ENCODE measurements at regions not wholly inside any gene's neighbourhood (a gene's known extent, or its start where the extent isn't known, plus 50 kb on each side); places are given as distances from the start of the nearest gene placed in this dataset.
"Not testable (repeated sequence)": the region's sequence is repeated elsewhere in the genome, so short reads cannot be mapped to it uniquely, and the experiment has no call there.

DNA sequence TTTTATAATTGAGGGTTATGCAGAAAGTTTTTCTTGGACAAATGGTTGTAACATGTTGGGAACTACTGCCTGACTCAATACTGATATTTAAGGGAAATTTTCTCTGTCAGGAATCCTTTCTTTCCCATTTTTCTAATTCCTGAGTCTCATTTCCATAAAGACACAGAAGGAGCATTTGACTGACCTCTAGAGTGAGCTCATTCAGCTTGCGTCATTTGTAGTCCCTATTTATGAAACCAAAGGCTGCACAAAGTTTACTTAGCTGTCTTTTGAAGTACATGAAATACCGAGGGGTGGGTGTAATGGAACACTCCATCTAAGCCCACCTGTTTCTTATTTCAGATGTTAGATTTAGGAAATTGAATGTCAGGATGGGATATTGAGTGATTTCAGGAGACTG, 359.5 kb upstream of the C11orf87 start:
- TF ChIP-seq EP300 (IDR thresholded peaks at IDR 0.05; ENCODE audit: low read depth) (no peak), POLR2AphosphoS5 (IDR thresholded peaks at IDR 0.05) (no peak)
- TF ChIP-seq, protein P1, sequence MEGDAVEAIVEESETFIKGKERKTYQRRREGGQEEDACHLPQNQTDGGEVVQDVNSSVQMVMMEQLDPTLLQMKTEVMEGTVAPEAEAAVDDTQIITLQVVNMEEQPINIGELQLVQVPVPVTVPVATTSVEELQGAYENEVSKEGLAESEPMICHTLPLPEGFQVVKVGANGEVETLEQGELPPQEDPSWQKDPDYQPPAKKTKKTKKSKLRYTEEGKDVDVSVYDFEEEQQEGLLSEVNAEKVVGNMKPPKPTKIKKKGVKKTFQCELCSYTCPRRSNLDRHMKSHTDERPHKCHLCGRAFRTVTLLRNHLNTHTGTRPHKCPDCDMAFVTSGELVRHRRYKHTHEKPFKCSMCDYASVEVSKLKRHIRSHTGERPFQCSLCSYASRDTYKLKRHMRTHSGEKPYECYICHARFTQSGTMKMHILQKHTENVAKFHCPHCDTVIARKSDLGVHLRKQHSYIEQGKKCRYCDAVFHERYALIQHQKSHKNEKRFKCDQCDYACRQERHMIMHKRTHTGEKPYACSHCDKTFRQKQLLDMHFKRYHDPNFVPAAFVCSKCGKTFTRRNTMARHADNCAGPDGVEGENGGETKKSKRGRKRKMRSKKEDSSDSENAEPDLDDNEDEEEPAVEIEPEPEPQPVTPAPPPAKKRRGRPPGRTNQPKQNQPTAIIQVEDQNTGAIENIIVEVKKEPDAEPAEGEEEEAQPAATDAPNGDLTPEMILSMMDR (IDR thresholded peaks at IDR 0.05) = no peak
- 44 to 58% methylated on average over 2 of the region's 2 CpGs for WGBS, 2 donors (ENCODE audit: low coverage in 1 of 2)
- H3K9me3 ChIP-seq = no peaks in the 10 kb centered on the region
- intact Hi-C loops (cut with DNase I; ENCODE audit: low total_unique reads) (no loop called here), in situ Hi-C loops (cut with MboI; ENCODE audit: low pct_ligation_motif_present in 1 of 4, low pct_unique_long_range_greater_than_20kb in 1 of 4, low sequenced_read_pairs in 3 of 4) (no loop called here)
- H3K4me3 ChIP-seq = no peak overlapping the region
- H3K27ac ChIP-seq = no peak overlapping the region
- no peaks in the 10 kb centered on the region for H3K27me3 ChIP-seq
- no peaks in the 10 kb centered on the region for H3K4me1 ChIP-seq
- no peaks in the 10 kb centered on the region for H3K36me3 ChIP-seq
- no peak for DNase-seq

GRCh38 chr11:109062871-109063270, 359.1 kb upstream of the C11orf87 start:
- no peaks in the 10 kb centered on the region for H3K9me3 ChIP-seq
- H3K4me1 ChIP-seq = no peaks in the 10 kb centered on the region
- TF ChIP-seq POLR2AphosphoS5 (IDR thresholded peaks at IDR 0.05) (no peak), POLR2A (IDR thresholded peaks at IDR 0.05) (no peak), EP300 (IDR thresholded peaks at IDR 0.05; ENCODE audit: low read depth) (no peak)
- TF ChIP-seq, protein P1 (IDR thresholded peaks at IDR 0.05) = no peak
- WGBS, 2 donors (ENCODE audit: low coverage in 1 of 2) = 56 to 62% methylated on average over 2 of the region's 2 CpGs
- no peak overlapping the region for H3K27ac ChIP-seq
- H3K36me3 ChIP-seq = no peaks in the 10 kb centered on the region
- intact Hi-C loops (cut with DNase I; ENCODE audit: low total_unique reads) (no loop called here), in situ Hi-C loops (cut with MboI; ENCODE audit: low pct_ligation_motif_present in 1 of 4, low pct_unique_long_range_greater_than_20kb in 1 of 4, low sequenced_read_pairs in 3 of 4) (no loop called here)
- H3K27me3 ChIP-seq = no peaks in the 10 kb centered on the region
- DNase-seq = no peak
- no peak overlapping the region for H3K4me3 ChIP-seq

DNA sequence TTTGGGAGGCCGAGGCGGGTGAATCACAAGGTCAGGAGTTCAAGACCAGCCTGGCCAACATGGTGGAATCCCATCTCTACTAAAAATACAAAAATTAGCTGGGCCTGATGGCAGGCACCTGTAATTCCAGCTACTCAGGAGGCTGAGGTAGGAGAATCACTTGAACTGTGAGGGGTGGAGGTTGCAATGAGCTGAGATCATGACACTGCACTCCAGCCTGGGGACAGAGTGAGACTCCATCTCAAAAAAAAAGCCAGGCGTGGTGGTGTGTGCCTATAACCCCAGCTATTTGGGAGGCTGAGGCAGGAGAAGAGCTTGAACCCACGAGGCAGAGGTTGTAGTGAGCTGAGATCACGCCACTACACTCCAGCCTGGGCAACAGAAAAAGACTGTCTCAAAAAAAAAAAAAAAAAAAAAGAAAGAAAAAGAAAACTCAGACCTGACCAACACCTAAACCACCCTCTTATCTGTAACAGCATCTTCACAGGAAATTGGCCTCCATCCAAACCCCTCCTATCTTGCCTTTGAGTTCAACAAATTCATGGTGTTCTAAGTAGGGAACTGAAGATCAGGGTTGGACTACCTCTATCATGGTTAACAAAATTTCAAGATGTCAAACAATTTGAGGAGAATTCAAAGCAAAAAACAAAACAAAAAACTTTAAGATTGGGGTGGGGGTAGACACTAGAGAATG, 357.2 kb upstream of the C11orf87 start:
- WGBS, 2 donors (ENCODE audit: low coverage in 1 of 2) = 56 to 68% methylated on average over 3 to 5 of the region's 5 CpGs
- H3K27me3 ChIP-seq; H3K4me3 ChIP-seq; H3K4me1 ChIP-seq; H3K36me3 ChIP-seq; in situ Hi-C loops (cut with MboI; ENCODE audit: low pct_ligation_motif_present in 1 of 4, low pct_unique_long_range_greater_than_20kb in 1 of 4, low sequenced_read_pairs in 3 of 4); H3K9me3 ChIP-seq; H3K27ac ChIP-seq; intact Hi-C loops (cut with DNase I; ENCODE audit: low total_unique reads); DNase-seq: not testable (repeated sequence)

DNA sequence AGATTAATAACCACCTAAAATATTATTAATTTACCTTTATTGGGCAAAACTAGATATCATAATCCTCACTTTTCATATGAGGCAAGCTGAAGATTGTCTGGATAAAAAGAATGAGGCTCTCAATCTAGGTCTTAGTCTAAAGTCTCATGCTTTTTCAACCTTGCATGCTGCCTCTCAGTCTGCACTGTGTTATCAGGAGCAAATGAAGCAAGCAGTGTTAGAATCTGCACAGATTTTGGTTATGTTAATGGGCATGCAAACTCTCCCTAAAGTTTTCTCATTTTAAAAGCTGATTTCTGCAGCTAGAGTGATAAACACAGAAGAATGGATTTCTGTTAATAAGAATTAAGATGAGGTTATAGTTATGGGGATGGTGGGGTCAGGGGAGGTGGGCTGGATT, 350.7 kb upstream of the C11orf87 start:
- no peaks in the 10 kb centered on the region for H3K9me3 ChIP-seq
- TF ChIP-seq, protein P1 (IDR thresholded peaks at IDR 0.05) = no peak
- no peak for TF ChIP-seq EP300 (IDR thresholded peaks at IDR 0.05; ENCODE audit: low read depth)
- no peak for TF ChIP-seq POLR2A (IDR thresholded peaks at IDR 0.05)
- no peak for TF ChIP-seq POLR2AphosphoS5 (IDR thresholded peaks at IDR 0.05)
- H3K36me3 ChIP-seq = no peaks in the 10 kb centered on the region
- DNase-seq = no peak
- H3K4me3 ChIP-seq = no peak overlapping the region
- in situ Hi-C loops (cut with MboI; ENCODE audit: low pct_ligation_motif_present in 1 of 4, low pct_unique_long_range_greater_than_20kb in 1 of 4, low sequenced_read_pairs in 3 of 4) (no loop called here), intact Hi-C loops (cut with DNase I; ENCODE audit: low total_unique reads) (no loop called here)
- H3K27ac ChIP-seq = no peak overlapping the region
- H3K4me1 ChIP-seq = no peaks in the 10 kb centered on the region
- no peaks in the 10 kb centered on the region for H3K27me3 ChIP-seq

Data from transverse colon (tissue), 4 donors.